ENCODE measurements at regions not wholly inside any gene's neighbourhood (a gene's known extent, or its start where the extent isn't known, plus 50 kb on each side); places are given as distances from the start of the nearest gene placed in this dataset.
"Not testable (repeated sequence)": the region's sequence is repeated elsewhere in the genome, so short reads cannot be mapped to it uniquely, and the experiment has no call there.

DNA sequence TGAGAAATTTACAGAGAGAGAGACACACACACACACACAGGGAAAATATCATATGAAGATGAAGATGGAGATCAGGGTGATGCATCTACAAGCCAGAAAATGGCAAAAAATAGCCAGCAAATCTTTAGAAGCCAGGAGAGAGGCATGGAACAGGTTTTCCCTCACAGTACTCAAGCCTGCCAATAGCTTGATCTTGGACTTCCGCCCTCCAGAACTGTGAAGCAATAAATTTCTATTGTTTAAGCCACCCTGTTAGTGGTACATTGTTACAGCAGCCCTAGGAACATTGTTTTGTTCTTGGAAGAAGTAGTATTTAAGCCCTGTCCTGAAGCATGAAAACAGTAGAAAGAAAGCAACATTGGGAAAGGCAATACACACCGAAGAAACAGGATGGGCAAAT is 292.0 kb upstream of the LRP1B start:
- no peak overlapping the region for H2AFZ ChIP-seq (ENCODE audit: low read length)
- H3K79me2 ChIP-seq (ENCODE audit: control insufficient read depth, insufficient read depth, low read length) = no peaks in the 10 kb centered on the region
- TF ChIP-seq EZH2 (IDR thresholded peaks at IDR 0.05; ENCODE audit: low read length, missing control alignments) = no peak
- TF ChIP-seq, protein P1, sequence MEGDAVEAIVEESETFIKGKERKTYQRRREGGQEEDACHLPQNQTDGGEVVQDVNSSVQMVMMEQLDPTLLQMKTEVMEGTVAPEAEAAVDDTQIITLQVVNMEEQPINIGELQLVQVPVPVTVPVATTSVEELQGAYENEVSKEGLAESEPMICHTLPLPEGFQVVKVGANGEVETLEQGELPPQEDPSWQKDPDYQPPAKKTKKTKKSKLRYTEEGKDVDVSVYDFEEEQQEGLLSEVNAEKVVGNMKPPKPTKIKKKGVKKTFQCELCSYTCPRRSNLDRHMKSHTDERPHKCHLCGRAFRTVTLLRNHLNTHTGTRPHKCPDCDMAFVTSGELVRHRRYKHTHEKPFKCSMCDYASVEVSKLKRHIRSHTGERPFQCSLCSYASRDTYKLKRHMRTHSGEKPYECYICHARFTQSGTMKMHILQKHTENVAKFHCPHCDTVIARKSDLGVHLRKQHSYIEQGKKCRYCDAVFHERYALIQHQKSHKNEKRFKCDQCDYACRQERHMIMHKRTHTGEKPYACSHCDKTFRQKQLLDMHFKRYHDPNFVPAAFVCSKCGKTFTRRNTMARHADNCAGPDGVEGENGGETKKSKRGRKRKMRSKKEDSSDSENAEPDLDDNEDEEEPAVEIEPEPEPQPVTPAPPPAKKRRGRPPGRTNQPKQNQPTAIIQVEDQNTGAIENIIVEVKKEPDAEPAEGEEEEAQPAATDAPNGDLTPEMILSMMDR (conservative IDR thresholded peaks at IDR 0.05 in 1 of 2, IDR thresholded peaks at IDR 0.05 in 1 of 2; ENCODE audit: low read depth in 1 of 2, low read length in 2 of 2) = no peak
- H3K4me2 ChIP-seq (ENCODE audit: extremely low read depth, insufficient read depth, low read length) = no peak overlapping the region
- no peak for DNase-seq (ENCODE audit: low read depth in 2 of 2)
- no peaks in the 10 kb centered on the region for H3K27me3 ChIP-seq (ENCODE audit: control insufficient read depth, insufficient read depth, low read length)
- H3K9me3 ChIP-seq (ENCODE audit: control insufficient read depth, insufficient read depth, low read depth, low read length) = no peaks in the 10 kb centered on the region
- no peaks in the 10 kb centered on the region for H4K20me1 ChIP-seq (ENCODE audit: control insufficient read depth, extremely low read depth, insufficient read depth, low read length)
- H3K4me3 ChIP-seq (replicated peaks in 1 of 4; ENCODE audit: control extremely low read depth in 1 of 4, insufficient read depth in 1 of 4, low read depth in 3 of 4, low read length in 4 of 4) = no peak overlapping the region
- H3K4me1 ChIP-seq (ENCODE audit: control insufficient read depth, extremely low read depth, insufficient read depth, low read length) = no peaks in the 10 kb centered on the region
- H3K27ac ChIP-seq (ENCODE audit: insufficient read depth, low read length) = no peak overlapping the region
- H3K9ac ChIP-seq (ENCODE audit: insufficient read depth, low read length) = no peak overlapping the region
- H3K36me3 ChIP-seq (ENCODE audit: control insufficient read depth, insufficient read depth, low read length) = no peaks in the 10 kb centered on the region

DNA sequence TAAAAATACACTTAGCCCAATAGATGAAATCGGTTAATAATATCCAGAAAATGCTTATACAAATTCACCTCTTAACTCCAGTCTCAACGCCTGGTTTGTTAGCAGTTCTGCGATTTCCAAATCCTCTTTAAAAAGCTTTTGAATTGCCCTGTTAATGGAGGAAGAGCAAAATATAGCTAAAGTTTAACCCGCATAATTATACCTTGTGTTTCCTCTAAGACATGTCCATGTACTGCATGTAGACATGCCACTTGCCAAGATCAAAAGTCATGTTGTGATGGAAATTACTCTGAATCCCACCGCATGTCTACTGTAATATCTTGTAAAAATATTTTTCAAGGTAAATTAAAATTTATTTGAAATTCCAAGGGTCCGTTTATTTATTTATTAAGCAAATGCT is 291.2 kb upstream of the LRP1B start:
- Histone ChIP-seq H2AFZ (ENCODE audit: low read length) (no peak overlapping the region), H3K4me3 (replicated peaks in 1 of 4; ENCODE audit: control extremely low read depth in 1 of 4, insufficient read depth in 1 of 4, low read depth in 3 of 4, low read length in 4 of 4) (no peak overlapping the region), H3K4me1 (ENCODE audit: control insufficient read depth, extremely low read depth, insufficient read depth, low read length) (no peaks in the 10 kb centered on the region), H3K27me3 (ENCODE audit: control insufficient read depth, insufficient read depth, low read length) (no peaks in the 10 kb centered on the region), H3K36me3 (ENCODE audit: control insufficient read depth, insufficient read depth, low read length) (no peaks in the 10 kb centered on the region), H3K9me3 (ENCODE audit: control insufficient read depth, insufficient read depth, low read depth, low read length) (no peaks in the 10 kb centered on the region), H4K20me1 (ENCODE audit: control insufficient read depth, extremely low read depth, insufficient read depth, low read length) (no peaks in the 10 kb centered on the region), H3K79me2 (ENCODE audit: control insufficient read depth, insufficient read depth, low read length) (no peaks in the 10 kb centered on the region), H3K27ac (ENCODE audit: insufficient read depth, low read length) (no peak overlapping the region), H3K9ac (ENCODE audit: insufficient read depth, low read length) (no peak overlapping the region), H3K4me2 (ENCODE audit: extremely low read depth, insufficient read depth, low read length) (no peak overlapping the region)
- no peak for TF ChIP-seq EZH2 (IDR thresholded peaks at IDR 0.05; ENCODE audit: low read length, missing control alignments)
- TF ChIP-seq, protein P1 (conservative IDR thresholded peaks at IDR 0.05 in 1 of 2, IDR thresholded peaks at IDR 0.05 in 1 of 2; ENCODE audit: low read depth in 1 of 2, low read length in 2 of 2) = no peak
- DNase-seq (ENCODE audit: low read depth in 2 of 2) = no peak

DNA sequence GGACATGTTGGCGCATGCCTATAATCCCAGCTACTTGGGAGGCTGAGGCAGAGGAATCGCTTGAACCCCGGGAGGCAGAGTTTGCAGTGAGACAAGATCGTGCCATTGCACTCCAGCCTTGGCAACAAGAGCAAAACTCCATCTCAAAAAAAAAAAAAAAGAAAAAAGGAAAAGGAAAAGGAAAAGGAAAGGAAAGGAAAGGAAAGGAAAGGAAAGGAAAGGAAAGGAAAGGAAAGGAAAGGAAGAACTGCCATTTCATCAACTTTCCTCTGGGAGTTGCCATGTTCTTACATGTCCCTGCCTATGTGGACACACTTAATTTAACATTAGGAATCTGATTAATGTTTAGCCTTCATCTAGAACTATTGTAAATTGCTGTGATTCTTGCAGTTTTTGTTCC is 287.9 kb upstream of the LRP1B start:
- H2AFZ ChIP-seq (ENCODE audit: low read length); H3K9ac ChIP-seq (ENCODE audit: insufficient read depth, low read length); H3K9me3 ChIP-seq (ENCODE audit: control insufficient read depth, insufficient read depth, low read depth, low read length); H3K36me3 ChIP-seq (ENCODE audit: control insufficient read depth, insufficient read depth, low read length); DNase-seq (ENCODE audit: low read depth in 2 of 2); H3K4me1 ChIP-seq (ENCODE audit: control insufficient read depth, extremely low read depth, insufficient read depth, low read length); H3K4me3 ChIP-seq (replicated peaks in 1 of 4; ENCODE audit: control extremely low read depth in 1 of 4, insufficient read depth in 1 of 4, low read depth in 3 of 4, low read length in 4 of 4); H3K27me3 ChIP-seq (ENCODE audit: control insufficient read depth, insufficient read depth, low read length); H3K79me2 ChIP-seq (ENCODE audit: control insufficient read depth, insufficient read depth, low read length); H4K20me1 ChIP-seq (ENCODE audit: control insufficient read depth, extremely low read depth, insufficient read depth, low read length); H3K27ac ChIP-seq (ENCODE audit: insufficient read depth, low read length); H3K4me2 ChIP-seq (ENCODE audit: extremely low read depth, insufficient read depth, low read length): not testable (repeated sequence)

DNA sequence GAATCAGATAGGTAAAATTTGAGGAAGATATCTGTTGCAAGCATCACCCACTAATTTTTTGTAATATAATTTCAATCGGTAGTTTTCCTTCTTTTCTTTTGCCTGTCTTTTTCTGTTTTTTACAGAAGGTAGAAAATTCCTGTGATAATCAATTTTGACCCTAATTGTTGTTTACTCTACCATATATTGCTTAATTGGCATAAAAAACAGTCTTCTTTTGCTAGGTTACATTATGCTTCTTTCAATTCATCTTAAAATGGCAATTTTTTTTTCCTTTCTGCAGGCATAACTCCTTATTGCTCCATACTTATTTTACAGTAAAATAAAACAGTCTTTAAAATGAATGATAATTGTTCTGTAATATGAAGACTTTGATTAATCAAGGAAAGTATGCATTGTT is 286.2 kb upstream of the LRP1B start:
- no peak for DNase-seq (ENCODE audit: low read depth in 2 of 2)
- no peak overlapping the region for H3K4me2 ChIP-seq (ENCODE audit: extremely low read depth, insufficient read depth, low read length)

More for the DNA sequence above, 286.2 kb upstream of the LRP1B start:
- Histone ChIP-seq H3K27ac (ENCODE audit: insufficient read depth, low read length) (no peak overlapping the region), H3K9me3 (ENCODE audit: control insufficient read depth, insufficient read depth, low read depth, low read length) (no peaks in the 10 kb centered on the region), H3K79me2 (ENCODE audit: control insufficient read depth, insufficient read depth, low read length) (no peaks in the 10 kb centered on the region), H3K4me1 (ENCODE audit: control insufficient read depth, extremely low read depth, insufficient read depth, low read length) (no peaks in the 10 kb centered on the region), H3K9ac (ENCODE audit: insufficient read depth, low read length) (no peak overlapping the region), H2AFZ (ENCODE audit: low read length) (no peak overlapping the region), H3K36me3 (ENCODE audit: control insufficient read depth, insufficient read depth, low read length) (no peaks in the 10 kb centered on the region), H3K4me3 (replicated peaks in 1 of 4; ENCODE audit: control extremely low read depth in 1 of 4, insufficient read depth in 1 of 4, low read depth in 3 of 4, low read length in 4 of 4) (no peak overlapping the region), H4K20me1 (ENCODE audit: control insufficient read depth, extremely low read depth, insufficient read depth, low read length) (no peaks in the 10 kb centered on the region), H3K27me3 (ENCODE audit: control insufficient read depth, insufficient read depth, low read length) (no peaks in the 10 kb centered on the region)
- no peak for TF ChIP-seq EZH2 (IDR thresholded peaks at IDR 0.05; ENCODE audit: low read length, missing control alignments)
- TF ChIP-seq, protein P1 (conservative IDR thresholded peaks at IDR 0.05 in 1 of 2, IDR thresholded peaks at IDR 0.05 in 1 of 2; ENCODE audit: low read depth in 1 of 2, low read length in 2 of 2) = no peak
